H1 (cell line): ENCODE measurements at regions not wholly inside any gene's neighbourhood (a gene's known extent, or its start where the extent isn't known, plus 50 kb on each side); places are given as distances from the start of the nearest gene placed in this dataset.

Experiments
- GABPA ChIP-seq: IDR thresholded peaks from 2 replicates; pipeline ENCODE4 v1.6.1; 2011; ENCODE audit warnings: mild to moderate bottlenecking, low read length, moderate library complexity, borderline replicate concordance; ENCODE audit not compliant: insufficient read depth
- GTF2F1 ChIP-seq: IDR thresholded peaks from 2 replicates; pipeline ENCODE4 v1.6.1; 2012; ENCODE audit warnings: low read depth, low read length, improper control_type of control experiment, borderline replicate concordance
- TCF12 ChIP-seq: IDR thresholded peaks from 2 replicates; pipeline ENCODE4 v1.6.1; 2011; ENCODE audit warnings: low read depth, mild to moderate bottlenecking, low read length
- TF ChIP-seq, protein P1 (sequence below): fragments of 300-600 bp; sonication (generic); IDR thresholded peaks from 2 replicates; pipeline ENCODE4 v1.7.1; 2012; ENCODE audit warnings: low read length, moderate library complexity, mild to moderate bottlenecking, inconsistent platforms; ENCODE audit not compliant: insufficient replicate concordance

DNA sequence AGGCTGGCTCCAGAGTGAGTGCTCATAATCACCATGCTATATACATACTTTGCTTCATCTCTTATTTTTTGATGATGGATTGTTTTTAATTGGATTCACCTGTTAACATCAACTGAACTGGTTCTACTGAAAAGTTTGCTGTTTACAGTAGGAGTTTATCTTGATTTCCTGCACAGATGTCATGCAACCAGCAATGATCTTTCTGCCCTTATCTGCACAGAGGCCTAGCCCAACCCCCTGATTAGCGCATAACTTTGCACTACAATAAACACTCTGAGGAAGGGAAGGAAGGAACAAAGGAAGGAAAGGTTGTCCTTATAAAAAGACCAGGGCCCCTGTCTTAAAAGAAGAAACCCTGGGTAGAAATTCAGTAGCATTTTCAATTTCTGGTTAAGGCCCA, 152.9 kb downstream of the RGS9 start (continued):
- TF ChIP-seq, protein P1, sequence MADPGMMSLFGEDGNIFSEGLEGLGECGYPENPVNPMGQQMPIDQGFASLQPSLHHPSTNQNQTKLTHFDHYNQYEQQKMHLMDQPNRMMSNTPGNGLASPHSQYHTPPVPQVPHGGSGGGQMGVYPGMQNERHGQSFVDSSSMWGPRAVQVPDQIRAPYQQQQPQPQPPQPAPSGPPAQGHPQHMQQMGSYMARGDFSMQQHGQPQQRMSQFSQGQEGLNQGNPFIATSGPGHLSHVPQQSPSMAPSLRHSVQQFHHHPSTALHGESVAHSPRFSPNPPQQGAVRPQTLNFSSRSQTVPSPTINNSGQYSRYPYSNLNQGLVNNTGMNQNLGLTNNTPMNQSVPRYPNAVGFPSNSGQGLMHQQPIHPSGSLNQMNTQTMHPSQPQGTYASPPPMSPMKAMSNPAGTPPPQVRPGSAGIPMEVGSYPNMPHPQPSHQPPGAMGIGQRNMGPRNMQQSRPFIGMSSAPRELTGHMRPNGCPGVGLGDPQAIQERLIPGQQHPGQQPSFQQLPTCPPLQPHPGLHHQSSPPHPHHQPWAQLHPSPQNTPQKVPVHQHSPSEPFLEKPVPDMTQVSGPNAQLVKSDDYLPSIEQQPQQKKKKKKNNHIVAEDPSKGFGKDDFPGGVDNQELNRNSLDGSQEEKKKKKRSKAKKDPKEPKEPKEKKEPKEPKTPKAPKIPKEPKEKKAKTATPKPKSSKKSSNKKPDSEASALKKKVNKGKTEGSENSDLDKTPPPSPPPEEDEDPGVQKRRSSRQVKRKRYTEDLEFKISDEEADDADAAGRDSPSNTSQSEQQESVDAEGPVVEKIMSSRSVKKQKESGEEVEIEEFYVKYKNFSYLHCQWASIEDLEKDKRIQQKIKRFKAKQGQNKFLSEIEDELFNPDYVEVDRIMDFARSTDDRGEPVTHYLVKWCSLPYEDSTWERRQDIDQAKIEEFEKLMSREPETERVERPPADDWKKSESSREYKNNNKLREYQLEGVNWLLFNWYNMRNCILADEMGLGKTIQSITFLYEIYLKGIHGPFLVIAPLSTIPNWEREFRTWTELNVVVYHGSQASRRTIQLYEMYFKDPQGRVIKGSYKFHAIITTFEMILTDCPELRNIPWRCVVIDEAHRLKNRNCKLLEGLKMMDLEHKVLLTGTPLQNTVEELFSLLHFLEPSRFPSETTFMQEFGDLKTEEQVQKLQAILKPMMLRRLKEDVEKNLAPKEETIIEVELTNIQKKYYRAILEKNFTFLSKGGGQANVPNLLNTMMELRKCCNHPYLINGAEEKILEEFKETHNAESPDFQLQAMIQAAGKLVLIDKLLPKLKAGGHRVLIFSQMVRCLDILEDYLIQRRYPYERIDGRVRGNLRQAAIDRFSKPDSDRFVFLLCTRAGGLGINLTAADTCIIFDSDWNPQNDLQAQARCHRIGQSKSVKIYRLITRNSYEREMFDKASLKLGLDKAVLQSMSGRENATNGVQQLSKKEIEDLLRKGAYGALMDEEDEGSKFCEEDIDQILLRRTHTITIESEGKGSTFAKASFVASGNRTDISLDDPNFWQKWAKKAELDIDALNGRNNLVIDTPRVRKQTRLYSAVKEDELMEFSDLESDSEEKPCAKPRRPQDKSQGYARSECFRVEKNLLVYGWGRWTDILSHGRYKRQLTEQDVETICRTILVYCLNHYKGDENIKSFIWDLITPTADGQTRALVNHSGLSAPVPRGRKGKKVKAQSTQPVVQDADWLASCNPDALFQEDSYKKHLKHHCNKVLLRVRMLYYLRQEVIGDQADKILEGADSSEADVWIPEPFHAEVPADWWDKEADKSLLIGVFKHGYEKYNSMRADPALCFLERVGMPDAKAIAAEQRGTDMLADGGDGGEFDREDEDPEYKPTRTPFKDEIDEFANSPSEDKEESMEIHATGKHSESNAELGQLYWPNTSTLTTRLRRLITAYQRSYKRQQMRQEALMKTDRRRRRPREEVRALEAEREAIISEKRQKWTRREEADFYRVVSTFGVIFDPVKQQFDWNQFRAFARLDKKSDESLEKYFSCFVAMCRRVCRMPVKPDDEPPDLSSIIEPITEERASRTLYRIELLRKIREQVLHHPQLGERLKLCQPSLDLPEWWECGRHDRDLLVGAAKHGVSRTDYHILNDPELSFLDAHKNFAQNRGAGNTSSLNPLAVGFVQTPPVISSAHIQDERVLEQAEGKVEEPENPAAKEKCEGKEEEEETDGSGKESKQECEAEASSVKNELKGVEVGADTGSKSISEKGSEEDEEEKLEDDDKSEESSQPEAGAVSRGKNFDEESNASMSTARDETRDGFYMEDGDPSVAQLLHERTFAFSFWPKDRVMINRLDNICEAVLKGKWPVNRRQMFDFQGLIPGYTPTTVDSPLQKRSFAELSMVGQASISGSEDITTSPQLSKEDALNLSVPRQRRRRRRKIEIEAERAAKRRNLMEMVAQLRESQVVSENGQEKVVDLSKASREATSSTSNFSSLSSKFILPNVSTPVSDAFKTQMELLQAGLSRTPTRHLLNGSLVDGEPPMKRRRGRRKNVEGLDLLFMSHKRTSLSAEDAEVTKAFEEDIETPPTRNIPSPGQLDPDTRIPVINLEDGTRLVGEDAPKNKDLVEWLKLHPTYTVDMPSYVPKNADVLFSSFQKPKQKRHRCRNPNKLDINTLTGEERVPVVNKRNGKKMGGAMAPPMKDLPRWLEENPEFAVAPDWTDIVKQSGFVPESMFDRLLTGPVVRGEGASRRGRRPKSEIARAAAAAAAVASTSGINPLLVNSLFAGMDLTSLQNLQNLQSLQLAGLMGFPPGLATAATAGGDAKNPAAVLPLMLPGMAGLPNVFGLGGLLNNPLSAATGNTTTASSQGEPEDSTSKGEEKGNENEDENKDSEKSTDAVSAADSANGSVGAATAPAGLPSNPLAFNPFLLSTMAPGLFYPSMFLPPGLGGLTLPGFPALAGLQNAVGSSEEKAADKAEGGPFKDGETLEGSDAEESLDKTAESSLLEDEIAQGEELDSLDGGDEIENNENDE: no peak
- TF ChIP-seq GTF2F1: no peak
- no peak for TF ChIP-seq TCF12
- TF ChIP-seq GABPA: no peak
